ENCODE measurements at regions not wholly inside any gene's neighbourhood (a gene's known extent, or its start where the extent isn't known, plus 50 kb on each side); places are given as distances from the start of the nearest gene placed in this dataset.

- TF ChIP-seq CTCF (conservative IDR thresholded peaks at IDR 0.05; ENCODE audit: low read length) (no peak), EZH2phosphoT487 (IDR thresholded peaks at IDR 0.05; ENCODE audit: borderline replicate concordance, low read depth, low read length) (no peak)
Measured at GRCh38 chr9:87309236-87309635, 188.4 kb upstream of the DAPK1 start.

All from OCI-LY7 (cell line).